ENCODE measurements at regions not wholly inside any gene's neighbourhood (a gene's known extent, or its start where the extent isn't known, plus 50 kb on each side); places are given as distances from the start of the nearest gene placed in this dataset.

GRCh38 chr3:83169473-83169872, 1408.0 kb upstream of the GBE1 start:
- TF ChIP-seq ZBTB7A (IDR thresholded peaks at IDR 0.05; ENCODE audit: low read depth) (no peak), MAX (IDR thresholded peaks at IDR 0.05) (no peak), CEBPB (IDR thresholded peaks at IDR 0.05) (no peak), YY1 (IDR thresholded peaks at IDR 0.05; ENCODE audit: low read depth) (no peak), REST (IDR thresholded peaks at IDR 0.05; ENCODE audit: low read depth) (no peak), EP300 (IDR thresholded peaks at IDR 0.05; ENCODE audit: borderline replicate concordance) (no peak), FOXM1 (IDR thresholded peaks at IDR 0.05; ENCODE audit: borderline replicate concordance, low read depth) (no peak)
